Occipital lobe (tissue), 2 donors: ENCODE measurements at regions not wholly inside any gene's neighbourhood (a gene's known extent, or its start where the extent isn't known, plus 50 kb on each side); places are given as distances from the start of the nearest gene placed in this dataset. TPM values are rescaled to one million over a fixed set of nuclear protein-coding genes. Genes with fewer than 3 reads are reported as not detected.
A peak's percentile ranks its signal among the peaks of the same experiment; 100 is the strongest.

Experiments
- DNase-seq: peaks from one replicate; lab custom pipeline; 2025; lab: John Stamatoyannopoulos, UW
- small RNA-seq: library from RNA; depleted of rRNA; stranded (forward); fragments of <200 nt; gene quantifications from one replicate; pipeline ENCODE3, GENCODE V24; 2014

- DNase-seq: peak; percentile 59
These were observed 51.7 kb upstream of the SEMA6A start for GRCh38 chr5:116626272-116626723.

Small RNA genes lying in the stretch of these regions (small RNA-seq; reads per million reads assigned to genes)
- gene AC093534.1: not detected
- not detected for gene RNU7-34P
